Suppressor macrophage treated with lipopolysaccharide for 4 hours (primary cell): ENCODE measurements at regions not wholly inside any gene's neighbourhood (a gene's known extent, or its start where the extent isn't known, plus 50 kb on each side); places are given as distances from the start of the nearest gene placed in this dataset.

ENCODE experiments used
- DNase-seq: peaks from one replicate; pipeline ENCODE4 v3.0.0-alpha.2; 2020

DNA sequence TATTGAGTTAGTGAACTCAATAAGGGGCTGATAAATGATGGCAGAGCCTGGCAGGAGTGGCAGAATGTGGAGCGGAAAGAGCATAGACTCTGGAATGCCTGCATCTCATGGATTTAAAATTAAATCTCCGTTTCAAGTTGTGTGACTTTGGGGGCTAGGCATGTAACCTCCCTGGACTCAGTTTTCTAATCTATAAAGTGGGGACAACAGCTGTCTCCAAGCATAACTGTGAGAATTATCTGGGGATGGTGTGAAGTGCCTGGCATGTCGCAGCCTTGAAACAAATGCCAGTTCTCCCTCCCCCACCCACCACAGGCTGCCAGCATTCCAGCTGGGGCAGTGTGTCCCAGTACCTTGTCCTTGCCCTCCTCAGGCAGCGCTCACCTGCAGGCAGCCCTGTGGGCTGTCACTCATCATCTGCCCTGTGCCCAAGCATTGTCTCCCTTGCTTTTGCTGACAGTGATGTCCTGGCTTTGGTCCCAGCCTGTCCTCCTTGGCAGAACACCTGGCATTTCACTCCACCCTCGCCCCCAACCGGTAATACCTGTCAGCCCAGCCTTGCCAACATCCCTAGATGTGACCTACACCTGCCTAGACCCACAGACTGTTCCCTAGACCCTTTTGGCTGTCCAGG lies 129.6 kb downstream of the MRM1 start:
- DNase-seq: no peak

- DNase-seq: no peak
Measured at GRCh38 chr17:36731811-36732210, 130.4 kb downstream of the MRM1 start.

- no peak for DNase-seq
Measured at GRCh38 chr17:36732351-36732750, 131.0 kb downstream of the MRM1 start.

GRCh38 chr17:36736201-36737156 lies 135.1 kb downstream of the MRM1 start:
- no peak for DNase-seq

DNA sequence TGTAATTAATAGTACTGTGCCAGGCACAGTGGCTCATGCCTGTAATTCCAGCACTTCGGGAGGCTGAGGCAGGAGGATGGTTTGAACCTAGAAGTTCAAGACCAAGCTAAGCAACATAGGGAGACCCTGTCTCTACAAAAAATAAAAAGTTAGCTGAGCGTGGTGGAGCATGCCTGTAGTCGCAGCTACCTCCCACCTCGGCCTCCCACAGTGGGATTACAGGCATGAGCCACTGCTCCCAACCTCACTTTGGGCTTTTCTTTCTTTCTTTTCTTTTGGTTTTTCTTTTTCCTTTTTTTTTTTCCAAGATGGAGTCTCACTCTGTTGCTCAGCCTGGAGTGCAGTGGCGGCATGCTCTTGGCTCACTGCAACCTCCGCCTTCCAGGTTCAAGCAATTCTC lies 137.8 kb downstream of the MRM1 start:
- no peak for DNase-seq

DNA sequence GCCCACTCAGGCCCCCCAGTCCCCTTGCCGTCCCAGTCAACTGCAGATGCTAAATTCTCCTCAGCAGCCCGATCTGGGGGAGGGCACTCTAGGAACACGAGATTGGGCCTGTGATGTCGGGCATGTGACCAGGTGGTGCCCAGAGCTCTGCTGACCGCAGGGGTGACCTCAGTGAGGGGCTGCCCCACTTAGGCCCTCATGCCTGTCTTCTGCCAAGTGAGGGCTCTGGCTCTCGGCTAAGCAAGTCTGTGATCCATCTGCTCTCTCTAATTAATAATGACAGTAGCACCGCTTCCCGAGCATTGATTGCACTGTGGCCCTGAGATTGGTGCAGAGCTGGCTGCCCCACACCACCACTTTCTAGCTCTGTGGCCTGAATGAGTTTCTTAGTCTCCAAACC lies 138.8 kb downstream of the MRM1 start:
- no peak for DNase-seq

GRCh38 chr17:36741019-36741902 lies 139.9 kb downstream of the MRM1 start:
- DNase-seq: no peak

- DNase-seq: no peak
Measured at GRCh38 chr17:36742267-36743000, 141.1 kb downstream of the MRM1 start.

GRCh38 chr17:36743130-36743529 lies 141.7 kb downstream of the MRM1 start:
- DNase-seq: no peak

- no peak for DNase-seq
Measured at GRCh38 chr17:36746381-36747053, 145.1 kb downstream of the MRM1 start.

GRCh38 chr17:36747861-36748260 lies 146.5 kb downstream of the MRM1 start:
- DNase-seq: no peak

DNA sequence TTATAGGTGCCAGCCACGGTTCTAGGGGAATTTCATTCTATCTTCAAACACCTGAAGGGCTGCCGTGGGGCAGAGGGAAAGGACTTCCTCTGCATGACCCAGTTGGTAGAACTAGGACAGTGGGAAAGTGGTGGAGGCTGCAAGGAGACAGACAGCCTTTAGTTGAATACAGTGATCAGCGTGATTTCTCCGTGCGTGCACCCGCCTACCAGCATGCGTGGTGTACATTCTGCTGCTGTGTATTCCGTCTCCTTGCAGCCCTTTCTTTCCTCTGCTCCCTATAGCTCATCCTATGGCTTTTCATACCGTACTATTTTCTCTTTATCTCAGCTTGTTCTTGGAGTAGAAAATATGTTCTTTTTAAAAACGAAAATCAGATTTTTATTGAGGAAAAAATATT lies 146.9 kb downstream of the MRM1 start:
- DNase-seq: no peak

DNA sequence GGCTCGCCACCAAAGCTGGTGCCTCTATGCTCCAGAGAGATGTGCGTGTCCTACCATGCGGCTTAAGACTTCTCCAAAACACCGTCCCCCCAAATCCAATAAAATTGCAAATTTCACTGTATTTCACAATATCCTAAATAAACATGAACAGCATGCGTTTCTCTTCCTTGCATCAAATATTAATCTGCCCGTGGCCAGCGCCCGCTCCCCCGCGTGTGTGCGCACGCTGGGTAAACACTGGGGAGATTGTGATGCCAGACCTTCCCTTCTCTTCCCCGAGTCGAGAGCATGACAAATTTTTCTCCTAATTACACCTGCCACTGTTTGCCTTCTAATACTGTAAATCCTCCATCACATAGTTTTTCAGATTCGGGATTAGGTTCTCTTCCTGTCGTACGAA lies 148.1 kb downstream of the MRM1 start:
- no peak for DNase-seq

GRCh38 chr17:36750316-36750885 lies 149.0 kb downstream of the MRM1 start:
- DNase-seq: no peak

DNA sequence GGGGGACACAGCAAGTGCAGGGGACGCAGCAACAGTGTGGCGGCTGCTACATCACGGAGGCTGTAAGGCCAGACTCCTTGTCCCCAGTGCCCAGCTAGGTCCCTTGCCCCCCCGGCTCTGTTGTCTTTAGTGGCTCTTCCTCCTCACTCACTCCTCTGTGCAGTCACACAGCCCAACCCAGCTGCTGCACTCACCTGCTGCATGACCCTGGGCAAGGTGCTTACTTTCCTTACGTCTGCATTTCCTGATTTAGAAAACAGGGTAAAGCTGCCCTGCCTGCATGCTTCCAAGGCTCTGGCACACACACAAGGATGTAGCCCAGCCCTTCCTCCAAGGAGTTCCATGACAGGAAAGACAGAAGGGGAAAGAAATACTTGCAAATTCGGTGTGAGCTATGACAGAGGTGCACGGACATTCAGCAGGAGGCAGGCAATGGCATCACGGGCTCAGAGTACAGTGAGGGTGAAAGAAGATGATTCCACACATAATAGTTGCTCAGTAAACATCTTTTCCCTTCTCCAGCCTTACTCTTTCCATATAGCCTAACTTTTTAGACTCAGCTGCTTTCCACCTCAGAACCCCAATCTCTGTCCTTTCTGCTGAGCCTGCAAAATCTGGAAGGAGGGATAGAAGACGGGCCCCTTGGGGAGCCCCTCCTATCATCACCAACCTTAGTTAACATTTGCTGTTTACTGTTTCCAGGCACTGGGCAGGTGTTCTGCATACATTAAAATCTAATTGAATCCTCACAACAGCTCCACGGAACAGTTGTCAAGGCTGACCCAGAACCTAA lies 150.9 kb downstream of the MRM1 start:
- no peak for DNase-seq

DNA sequence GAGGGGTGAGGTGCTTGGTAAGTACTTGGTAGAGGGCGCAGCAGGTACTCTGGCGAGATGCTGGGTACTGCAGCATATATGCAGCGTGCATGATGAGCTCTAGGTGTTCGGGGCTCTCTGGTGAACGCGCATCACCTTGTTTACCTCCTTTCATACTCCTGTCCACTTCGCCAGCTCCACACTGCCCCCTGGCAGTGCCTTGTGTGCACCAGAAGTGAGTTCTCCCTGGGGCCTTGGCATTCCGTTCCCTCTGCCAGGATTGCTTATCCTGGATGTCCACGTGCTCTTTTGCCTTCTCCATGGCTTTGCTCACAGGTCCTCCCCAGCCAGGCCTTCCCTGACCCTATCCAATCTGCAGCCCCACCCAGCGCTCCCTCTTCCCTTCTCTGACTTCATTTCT lies 154.2 kb downstream of the MRM1 start:
- no peak for DNase-seq

- DNase-seq: no peak
Measured at GRCh38 chr17:36756695-36757094, 155.3 kb downstream of the MRM1 start.

DNA sequence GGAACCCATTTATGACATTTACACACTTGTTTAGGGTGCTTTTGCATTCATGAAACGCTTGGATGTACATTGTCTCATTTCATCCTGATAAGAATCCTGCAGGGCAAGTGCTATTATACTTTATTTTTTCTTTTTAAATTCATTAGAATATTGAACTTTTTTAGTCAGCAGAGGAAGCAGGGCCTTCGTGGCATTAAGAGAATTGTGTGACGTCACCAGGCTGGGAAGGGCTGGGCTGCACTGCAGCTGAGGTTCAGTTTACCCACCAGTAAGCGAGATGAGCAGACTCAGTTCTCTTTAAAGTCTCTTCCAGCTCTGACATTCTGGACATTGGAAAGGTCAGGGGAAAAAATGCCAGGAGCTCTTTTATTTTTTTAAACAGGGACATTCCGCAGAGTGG lies 159.0 kb downstream of the MRM1 start:
- no peak for DNase-seq

DNA sequence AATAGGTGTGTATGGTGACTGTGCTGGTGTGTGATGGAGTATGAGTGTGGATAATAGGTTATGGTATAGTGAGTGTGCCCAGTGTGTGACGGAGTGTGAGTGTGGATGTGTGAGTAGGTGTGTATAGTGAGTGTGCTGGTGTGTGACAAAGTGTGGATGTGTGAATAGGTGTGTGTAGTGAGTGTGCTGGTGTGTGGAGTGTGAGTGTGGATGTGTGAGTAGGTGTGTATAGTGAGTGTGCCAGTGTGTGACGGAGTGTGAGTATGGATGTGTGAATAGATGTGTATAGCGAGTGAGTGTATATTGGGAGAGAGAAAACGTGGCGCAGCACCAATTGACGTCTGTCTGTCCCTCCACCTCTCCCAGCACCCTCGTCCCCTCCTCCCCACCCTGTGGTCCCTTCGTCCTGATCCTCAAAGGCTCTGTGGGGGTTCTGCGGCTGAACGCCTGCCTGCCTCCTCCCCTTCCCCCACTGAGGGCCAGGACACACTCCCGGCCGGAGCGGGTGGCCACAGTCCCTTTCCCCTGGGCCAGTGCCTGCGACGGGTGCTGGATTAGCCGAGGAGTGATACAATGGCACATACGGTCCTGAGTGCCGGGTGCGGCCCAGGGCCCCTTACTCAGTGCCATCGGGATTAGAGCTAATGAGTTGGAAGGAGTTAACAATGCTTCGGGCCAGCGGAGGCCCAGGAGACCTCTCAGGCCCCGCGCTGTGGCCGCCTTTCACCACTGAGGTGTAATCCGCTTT lies 160.0 kb downstream of the MRM1 start:
- DNase-seq: no peak

DNA sequence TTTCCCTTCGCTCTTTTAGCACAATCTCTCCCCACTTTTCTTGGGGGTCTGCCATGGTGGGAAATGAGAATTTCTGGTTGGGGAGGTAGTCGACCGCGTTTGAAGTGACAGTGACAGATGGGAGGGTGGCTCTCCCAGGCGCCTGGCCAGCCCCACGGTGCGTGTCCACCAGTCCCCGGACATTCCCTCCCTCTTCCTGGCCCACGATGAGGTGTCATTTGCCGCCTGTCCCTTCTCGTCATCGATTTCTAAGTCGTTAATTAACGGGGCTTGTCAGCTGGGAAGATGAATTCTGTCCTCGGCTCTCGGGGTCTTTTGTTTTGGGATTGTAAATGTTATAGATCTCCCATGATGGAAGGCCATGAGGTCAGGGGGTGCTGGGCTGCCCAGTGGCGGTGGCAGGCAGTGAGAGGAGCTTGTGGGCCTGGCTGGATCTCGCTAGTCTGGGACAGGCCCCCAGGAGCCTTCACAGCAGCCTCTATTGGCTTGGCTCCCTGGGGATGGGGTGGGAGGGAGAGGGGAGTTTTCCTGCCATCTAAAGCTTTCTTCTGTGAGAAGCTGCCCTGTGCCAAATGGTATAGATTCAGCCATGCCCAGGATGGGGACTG lies 164.2 kb downstream of the MRM1 start:
- no peak for DNase-seq
